GM12873 (cell line): ENCODE measurements at regions not wholly inside any gene's neighbourhood (a gene's known extent, or its start where the extent isn't known, plus 50 kb on each side); places are given as distances from the start of the nearest gene placed in this dataset.

Experiments
- TF ChIP-seq, protein P1 (sequence below): IDR thresholded peaks from 2 replicates; pipeline ENCODE4 v1.5.1; 2012; ENCODE audit warnings: low read depth, mild to moderate bottlenecking, moderate library complexity, low read length, control low read depth; ENCODE audit not compliant: insufficient read depth; ENCODE audit errors: missing control alignments

DNA sequence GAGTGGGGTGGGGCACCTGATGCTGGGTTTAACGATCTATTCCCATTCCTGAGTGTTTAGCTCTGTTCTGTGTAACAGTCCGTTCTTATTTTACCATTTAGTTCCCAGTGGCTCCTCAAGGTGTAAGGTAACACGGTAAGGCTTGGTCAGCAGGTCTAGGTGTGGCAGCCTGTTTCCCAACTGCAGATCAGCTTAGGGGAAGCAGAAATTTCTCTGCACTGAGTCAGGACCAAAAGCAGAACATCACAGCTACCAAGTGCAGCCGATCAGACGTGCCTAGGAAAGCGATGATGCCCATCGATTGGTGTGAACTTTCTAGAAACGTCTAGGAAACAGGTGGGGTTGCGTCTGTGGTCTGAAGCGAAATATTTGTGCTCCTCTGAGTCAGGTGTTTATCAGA lies 240.1 kb downstream of the STIM2 start:
- TF ChIP-seq, protein P1, sequence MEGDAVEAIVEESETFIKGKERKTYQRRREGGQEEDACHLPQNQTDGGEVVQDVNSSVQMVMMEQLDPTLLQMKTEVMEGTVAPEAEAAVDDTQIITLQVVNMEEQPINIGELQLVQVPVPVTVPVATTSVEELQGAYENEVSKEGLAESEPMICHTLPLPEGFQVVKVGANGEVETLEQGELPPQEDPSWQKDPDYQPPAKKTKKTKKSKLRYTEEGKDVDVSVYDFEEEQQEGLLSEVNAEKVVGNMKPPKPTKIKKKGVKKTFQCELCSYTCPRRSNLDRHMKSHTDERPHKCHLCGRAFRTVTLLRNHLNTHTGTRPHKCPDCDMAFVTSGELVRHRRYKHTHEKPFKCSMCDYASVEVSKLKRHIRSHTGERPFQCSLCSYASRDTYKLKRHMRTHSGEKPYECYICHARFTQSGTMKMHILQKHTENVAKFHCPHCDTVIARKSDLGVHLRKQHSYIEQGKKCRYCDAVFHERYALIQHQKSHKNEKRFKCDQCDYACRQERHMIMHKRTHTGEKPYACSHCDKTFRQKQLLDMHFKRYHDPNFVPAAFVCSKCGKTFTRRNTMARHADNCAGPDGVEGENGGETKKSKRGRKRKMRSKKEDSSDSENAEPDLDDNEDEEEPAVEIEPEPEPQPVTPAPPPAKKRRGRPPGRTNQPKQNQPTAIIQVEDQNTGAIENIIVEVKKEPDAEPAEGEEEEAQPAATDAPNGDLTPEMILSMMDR: no peak

GRCh38 chr4:27101126-27101525 lies 240.5 kb downstream of the STIM2 start:
- TF ChIP-seq, protein P1: no peak

DNA sequence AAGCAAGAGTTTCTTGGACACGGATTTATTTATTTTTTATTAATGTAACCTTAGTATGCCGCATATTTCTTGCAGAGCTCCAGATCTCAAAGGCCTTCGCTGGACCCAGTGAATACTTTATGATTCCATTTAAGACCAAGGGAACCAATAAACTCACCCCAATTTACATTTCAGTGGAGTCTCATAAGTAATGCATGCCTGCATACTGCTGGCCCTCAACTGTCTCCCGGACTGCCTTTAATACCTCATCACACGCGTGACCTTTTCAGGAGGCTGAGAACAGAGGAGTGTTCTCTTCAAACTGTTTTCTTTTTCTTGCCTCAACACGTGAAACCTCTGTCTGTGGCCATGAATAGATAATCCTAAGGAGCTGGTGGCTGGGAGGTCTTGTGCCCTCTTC lies 240.9 kb downstream of the STIM2 start:
- TF ChIP-seq, protein P1: no peak

GRCh38 chr4:27111627-27112026 lies 251.0 kb downstream of the STIM2 start:
- TF ChIP-seq, protein P1: no peak

DNA sequence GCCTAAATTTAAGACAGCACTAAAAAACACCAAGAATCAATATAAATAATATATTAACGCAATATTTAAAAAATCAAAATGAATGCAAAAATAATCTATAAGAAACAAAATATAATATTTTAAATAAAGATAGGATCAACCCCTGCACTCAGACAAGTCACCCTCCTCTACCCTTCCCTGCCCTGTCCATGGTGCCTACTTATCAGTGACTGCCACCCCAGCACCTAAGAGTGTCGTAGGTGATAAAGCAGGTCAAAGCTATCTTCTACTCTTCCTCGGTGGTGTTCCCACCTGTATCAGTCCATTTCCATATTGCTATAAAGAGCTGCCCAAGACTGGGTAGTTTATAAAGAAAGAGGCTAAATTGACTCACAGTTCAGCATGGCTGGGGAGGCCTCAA lies 251.9 kb downstream of the STIM2 start:
- TF ChIP-seq, protein P1: no peak

GRCh38 chr4:27115221-27115620 lies 254.6 kb downstream of the STIM2 start:
- TF ChIP-seq, protein P1: no peak

DNA sequence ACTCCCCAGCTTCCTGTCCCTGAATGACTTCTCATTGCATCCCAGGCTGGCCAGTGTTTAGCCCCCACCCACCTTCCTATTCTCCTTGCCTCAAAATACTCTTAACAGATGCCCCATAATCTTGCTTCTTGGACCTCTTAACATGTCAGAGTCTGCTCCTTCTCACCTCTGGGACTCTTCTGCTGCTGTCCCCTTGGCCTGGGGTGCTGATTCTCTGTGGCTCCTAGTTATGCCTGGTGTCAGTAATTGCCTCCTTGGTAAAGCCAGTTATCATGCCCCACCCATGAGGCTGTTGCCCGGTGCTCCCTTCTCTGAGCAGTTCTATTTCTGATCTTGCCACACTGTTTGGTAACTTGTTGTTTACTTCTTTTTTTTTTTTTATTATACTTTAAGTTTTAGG lies 256.8 kb downstream of the STIM2 start:
- TF ChIP-seq, protein P1: no peak
